ENCODE measurements at regions not wholly inside any gene's neighbourhood (a gene's known extent, or its start where the extent isn't known, plus 50 kb on each side); places are given as distances from the start of the nearest gene placed in this dataset.
"Not testable (repeated sequence)": the region's sequence is repeated elsewhere in the genome, so short reads cannot be mapped to it uniquely, and the experiment has no call there.

GRCh38 chr19:20471431-20471830, 94.2 kb downstream of the ZNF737 start:
- no peak overlapping the region for H3K4me3 ChIP-seq
- DNase-seq: no peak
- H3K27me3 ChIP-seq: no peaks in the 10 kb centered on the region
- intact Hi-C loops (cut with DNase I): no loop called here
- H3K4me1 ChIP-seq (ENCODE audit: insufficient read depth): peaks cover 3% of the 10 kb centered on the region
- no peak for TF ChIP-seq EP300 (IDR thresholded peaks at IDR 0.05)
- no peak for TF ChIP-seq POLR2A (IDR thresholded peaks at IDR 0.05)
- TF ChIP-seq CTCF (IDR thresholded peaks at IDR 0.05): no peak
- H3K9me3 ChIP-seq: no peaks in the 10 kb centered on the region
- H3K27ac ChIP-seq: no peak overlapping the region
- WGBS, 3 donors: 59 to 71% (median 65%) methylated on average over 4 of the region's 4 CpGs
- H3K36me3 ChIP-seq: no peaks in the 10 kb centered on the region

DNA sequence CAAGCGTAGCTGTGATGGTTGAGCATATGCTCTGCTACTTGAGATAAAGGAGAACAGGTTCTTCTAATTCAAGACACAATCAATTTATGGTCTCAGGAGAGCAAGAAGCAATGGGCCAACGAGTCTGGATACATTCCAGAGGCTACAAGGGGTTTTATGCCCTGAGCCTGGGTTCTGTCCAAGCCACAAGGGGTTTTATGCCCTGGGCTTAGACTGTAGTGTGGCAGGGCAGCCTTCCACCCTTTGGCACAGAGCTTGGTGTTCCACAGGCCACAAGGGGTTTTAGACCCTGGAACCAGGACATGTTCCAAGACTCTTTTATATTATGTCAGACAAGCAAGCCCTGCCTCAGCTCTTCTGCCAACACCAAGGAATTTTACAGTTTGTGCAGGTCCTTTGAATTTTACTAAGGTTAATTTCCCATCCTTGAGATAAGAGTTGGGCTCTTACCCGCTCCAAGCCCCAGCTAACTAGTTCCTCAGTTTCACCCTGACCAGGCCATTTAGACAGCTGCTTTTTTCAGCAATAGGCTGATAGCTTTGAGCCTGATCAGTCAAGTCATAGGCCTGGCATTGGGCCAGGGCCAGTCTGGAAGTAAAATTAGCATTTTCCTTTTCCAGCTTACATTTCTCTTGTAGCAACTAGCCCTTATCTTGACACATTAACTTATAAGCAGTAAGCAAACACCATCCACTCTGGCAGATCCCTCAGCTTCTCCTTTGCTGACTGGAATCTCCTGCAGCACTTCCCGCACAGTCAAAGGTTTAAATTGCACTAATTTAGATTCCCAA, 95.0 kb downstream of the ZNF737 start:
- no peaks in the 10 kb centered on the region for H3K36me3 ChIP-seq
- DNase-seq: peak in 4 of 5 donors; percentile 16 to 59 (median 28)
- TF ChIP-seq CTCF (IDR thresholded peaks at IDR 0.05) (no peak), EP300 (IDR thresholded peaks at IDR 0.05) (no peak), POLR2A (IDR thresholded peaks at IDR 0.05) (no peak)
- intact Hi-C loops (cut with DNase I): no loop called here
- no peaks in the 10 kb centered on the region for H3K9me3 ChIP-seq
- no peaks in the 10 kb centered on the region for H3K27me3 ChIP-seq
- 42 to 47% (median 47%) methylated on average over 4 of the region's 4 CpGs for WGBS, 3 donors
- peaks cover 3% of the 10 kb centered on the region for H3K4me1 ChIP-seq (ENCODE audit: insufficient read depth)
- no peak overlapping the region for H3K27ac ChIP-seq
- no peak overlapping the region for H3K4me3 ChIP-seq

- H3K27me3 ChIP-seq; H3K27ac ChIP-seq; DNase-seq; H3K4me3 ChIP-seq; H3K36me3 ChIP-seq; intact Hi-C loops (cut with DNase I); H3K4me1 ChIP-seq (ENCODE audit: insufficient read depth); H3K9me3 ChIP-seq: not testable (repeated sequence)
These were observed 99.0 kb downstream of the ZNF737 start for GRCh38 chr19:20466638-20466990.

GRCh38 chr19:20465922-20466637, 99.5 kb downstream of the ZNF737 start:
- H3K4me1 ChIP-seq (ENCODE audit: insufficient read depth); H3K27ac ChIP-seq; H3K27me3 ChIP-seq; H3K4me3 ChIP-seq; H3K9me3 ChIP-seq; intact Hi-C loops (cut with DNase I); DNase-seq; H3K36me3 ChIP-seq: not testable (repeated sequence)
- 63 to 80% (median 65%) methylated on average over 5 of the region's 5 CpGs for WGBS, 3 donors

GRCh38 chr19:20453425-20453935, 112.1 kb downstream of the ZNF737 start:
- H3K36me3 ChIP-seq: no peaks in the 10 kb centered on the region
- no peak for TF ChIP-seq POLR2A (IDR thresholded peaks at IDR 0.05)
- no peak for TF ChIP-seq EP300 (IDR thresholded peaks at IDR 0.05)
- TF ChIP-seq CTCF (IDR thresholded peaks at IDR 0.05): no peak
- intact Hi-C loops (cut with DNase I): no loop called here
- DNase-seq: no peak
- WGBS, 3 donors: 77 to 90% (median 78%) methylated on average over 2 of the region's 2 CpGs
- no peaks in the 10 kb centered on the region for H3K27me3 ChIP-seq
- H3K27ac ChIP-seq: no peak overlapping the region
- no peak overlapping the region for H3K4me3 ChIP-seq
- H3K9me3 ChIP-seq: no peaks in the 10 kb centered on the region
- no peaks in the 10 kb centered on the region for H3K4me1 ChIP-seq (ENCODE audit: insufficient read depth)

Data from ovary (tissue), 7 donors.